HG02852 (cell line): ENCODE measurements at regions not wholly inside any gene's neighbourhood (a gene's known extent, or its start where the extent isn't known, plus 50 kb on each side); places are given as distances from the start of the nearest gene placed in this dataset.

Experiments
- ATAC-seq: cut with Tn5 transposase; IDR thresholded peaks from one replicate; pipeline ENCODE4 v1.9.1; 2021; ENCODE audit warnings: mild to moderate bottlenecking, moderate library complexity; ENCODE audit not compliant: unreplicated experiment

DNA sequence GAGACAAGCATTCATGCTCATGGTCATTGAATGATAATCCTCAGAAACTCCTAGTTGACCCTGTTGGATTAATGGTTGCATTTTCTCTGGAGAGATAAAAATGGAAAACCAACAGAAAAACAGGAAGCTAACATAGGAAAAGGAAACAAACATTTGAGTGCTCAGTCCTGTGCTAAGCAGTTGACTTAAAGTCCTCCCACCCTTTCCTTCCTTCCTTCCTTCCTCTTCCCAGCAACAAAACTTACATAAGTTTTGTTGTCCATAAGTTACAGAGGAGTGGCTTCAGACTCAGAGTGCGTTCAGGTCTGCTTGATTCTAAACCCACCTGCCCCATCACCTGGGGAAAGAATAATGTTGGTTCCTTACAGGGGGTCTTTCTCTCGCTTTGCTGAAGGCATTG, 163.8 kb upstream of the RGMA start:
- ATAC-seq, result no peak

DNA sequence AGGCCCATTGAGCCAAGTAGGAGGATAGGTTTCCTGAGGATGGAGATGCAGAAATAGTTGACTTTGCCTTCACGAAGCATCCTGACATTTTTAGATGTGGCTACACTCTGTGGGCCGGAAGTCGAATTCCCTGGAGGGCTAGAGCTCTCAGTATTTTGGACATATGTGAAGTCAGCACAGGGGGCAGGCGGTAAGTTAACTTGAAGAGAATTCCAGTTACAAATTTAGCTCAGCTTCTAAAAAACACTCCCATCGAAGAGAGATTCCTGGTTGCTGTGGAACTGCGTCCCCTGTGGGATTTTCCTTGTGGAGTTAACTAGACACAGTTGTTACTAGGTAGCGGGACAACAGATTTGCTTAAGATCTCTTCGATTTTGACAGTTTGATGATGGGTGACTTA, 161.9 kb upstream of the RGMA start:
- no peak for ATAC-seq

DNA sequence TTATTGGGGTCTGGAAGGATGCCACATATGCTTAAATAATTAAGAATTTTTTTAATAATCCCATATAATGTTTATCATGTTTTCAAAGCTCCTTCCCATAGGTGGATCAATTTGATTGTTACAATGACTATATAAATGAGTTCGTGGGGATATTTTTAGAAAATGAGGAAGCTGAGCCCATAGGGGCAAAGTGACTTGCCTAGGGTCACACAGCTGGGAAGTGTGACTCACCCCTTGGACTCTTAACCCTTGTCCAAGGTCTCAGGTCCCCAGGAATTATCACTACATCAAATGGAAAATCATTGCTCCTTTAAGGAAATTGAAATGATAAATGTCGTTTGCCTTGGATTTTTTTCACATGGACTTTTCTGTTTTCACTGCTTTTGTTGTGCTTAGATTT, 161.2 kb upstream of the RGMA start:
- no peak for ATAC-seq

DNA sequence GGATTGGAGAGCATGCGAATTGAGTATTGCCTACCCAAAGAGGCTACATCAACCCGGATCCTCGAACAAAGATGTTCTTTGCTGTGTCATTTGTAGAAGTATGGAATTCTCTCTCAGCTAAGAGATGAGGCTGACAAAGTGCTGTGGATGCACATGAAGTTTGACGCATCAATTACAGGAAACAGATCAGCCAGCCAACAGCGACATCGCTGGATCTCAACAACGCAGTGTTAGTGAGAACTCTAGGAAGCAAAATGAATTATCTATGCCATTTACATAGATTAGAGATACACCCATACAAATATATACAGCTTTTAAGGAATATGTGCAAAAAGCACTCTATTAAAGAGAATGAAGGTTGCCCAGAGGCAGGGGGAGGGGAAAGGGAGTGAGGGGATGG, 160.6 kb upstream of the RGMA start:
- ATAC-seq, result no peak

DNA sequence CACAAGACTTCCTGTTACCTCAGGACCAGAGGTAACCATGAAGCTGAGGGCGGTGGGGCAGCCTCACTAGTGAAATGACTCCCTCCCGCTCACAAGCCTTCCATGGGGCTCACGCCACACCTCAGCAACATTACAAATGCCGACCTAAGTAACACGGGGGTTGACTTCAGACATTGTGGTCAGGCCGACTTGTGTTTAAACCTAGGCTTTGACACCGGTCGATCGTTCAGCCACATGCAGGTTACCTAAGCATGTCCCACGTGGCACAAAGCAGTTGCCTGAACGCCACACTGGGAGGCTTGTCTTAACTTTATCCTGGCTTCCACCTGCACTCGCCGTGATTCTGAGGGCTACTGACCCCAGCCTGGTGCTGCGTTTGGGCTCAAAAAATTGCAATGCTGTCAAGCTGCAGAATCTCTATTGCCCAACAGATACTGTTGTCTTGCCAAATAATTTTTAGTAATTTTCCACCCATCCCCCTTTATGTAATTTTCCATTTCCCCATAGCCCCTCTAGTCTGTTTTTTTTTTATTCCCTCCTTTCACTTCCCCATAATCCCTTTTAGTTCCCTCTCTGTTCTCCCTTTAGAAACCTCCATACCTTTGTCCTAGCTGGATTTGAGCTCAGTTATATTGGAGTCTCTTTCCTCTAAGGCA, 158.6 kb upstream of the RGMA start:
- ATAC-seq, result no peak

DNA sequence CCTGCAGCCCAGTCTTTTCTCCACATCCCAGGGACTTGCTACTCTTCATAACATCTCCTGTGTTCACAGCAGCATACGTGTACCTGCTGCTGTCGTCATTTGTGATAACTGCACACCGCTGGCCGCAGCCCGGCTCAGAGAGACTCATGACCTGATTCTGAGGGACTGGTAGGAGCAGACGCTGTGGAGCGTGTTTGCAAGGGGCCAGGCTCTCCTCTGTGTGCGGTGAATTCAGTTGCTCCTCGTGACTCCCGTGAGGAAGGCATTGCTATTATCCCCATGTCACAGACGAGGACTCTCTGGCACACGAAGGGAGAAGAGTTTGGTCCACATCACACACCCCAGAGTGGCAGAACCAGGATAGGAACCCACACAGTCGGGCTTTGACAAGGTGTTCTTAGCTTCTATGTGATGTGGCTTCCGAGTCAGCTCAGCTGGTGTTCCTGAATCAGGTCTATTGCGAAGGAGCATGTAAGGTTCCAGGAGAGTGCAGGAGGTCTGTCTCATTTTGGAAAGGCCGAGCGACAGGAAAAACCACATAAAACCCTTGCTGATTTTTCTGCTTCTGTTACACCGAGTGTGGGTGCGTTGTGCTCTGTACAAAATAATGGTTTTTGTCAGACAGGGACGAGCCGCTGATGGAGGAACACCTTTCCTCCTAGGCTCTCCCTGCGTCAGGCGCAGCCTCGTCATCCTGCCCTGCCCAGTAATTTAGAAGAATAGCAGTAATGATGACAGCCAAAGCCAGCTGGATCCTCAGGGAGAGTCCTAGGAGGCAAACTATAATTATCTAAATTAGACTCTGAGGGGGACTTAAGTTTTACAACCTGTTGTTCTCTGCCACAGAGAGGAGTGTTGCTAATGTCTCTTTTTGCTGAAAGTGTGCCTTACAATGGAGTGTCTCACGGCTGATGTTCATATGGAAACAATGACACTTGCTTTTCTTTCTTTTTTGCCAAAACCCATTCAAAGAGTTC, 157.5 kb upstream of the RGMA start:
- no peak for ATAC-seq

DNA sequence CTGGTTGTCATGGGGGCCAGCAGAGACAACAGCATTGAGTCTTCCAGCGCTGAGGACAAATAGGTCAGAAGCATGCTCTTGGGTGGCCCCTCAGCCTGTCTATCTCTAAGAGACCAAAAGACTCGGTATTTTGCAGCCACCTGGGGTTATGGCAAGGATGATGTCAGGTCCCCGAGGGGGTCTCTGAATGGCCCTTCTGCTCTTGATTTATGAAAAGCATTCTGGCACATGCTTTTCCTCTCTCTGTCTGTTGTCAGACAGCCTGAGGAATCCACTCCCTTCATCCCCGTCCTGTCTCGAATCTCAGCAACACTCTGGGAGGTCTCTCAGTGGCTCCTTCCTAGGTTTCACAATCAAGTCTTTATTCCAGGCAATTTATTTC, 156.6 kb upstream of the RGMA start:
- no peak for ATAC-seq

DNA sequence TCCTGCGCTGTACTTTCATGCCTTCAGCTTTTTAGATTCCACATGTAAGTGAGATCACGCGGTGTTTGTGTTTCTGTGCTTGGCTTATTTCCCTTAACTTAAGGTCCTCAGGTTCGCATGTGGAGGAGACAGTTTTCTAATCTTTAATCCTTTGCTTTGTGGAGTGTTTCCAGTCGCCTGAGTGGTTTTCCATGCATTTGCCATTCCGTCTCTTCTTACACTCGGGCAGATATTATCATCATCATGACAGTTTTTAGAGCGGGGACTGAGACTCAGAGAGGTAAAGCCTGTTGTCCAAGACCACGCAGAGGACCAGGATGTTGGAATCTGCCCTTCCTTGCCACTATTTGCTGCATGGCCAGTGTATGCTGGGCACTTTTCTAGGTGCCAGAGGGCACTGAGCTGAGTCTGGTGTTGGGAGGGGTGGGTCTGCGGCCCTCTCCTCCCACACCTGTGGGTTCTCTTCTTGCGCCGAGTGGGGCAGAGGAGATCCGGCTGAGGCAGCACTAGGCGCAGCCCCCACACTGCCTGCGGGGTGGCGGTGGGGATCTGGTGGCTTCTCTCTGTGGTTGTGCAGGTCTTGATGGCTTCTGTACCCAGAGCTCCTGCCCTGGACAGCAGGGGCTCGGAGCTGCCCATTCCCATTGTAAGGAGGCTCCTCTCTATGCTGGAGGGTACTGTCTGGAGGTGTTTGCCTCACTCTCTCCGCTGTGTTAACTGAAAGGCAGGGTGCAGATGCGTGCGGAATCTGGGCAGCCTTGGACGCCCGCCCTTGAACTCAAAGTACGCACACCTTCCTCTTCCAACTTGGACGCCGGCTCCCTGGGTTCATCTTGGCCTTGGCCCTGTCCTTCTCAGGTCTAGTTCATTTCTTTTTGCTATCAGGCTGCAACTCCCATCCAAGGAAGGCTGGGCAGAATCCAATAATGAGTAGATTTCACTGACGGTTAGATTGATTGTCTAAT, 156.0 kb upstream of the RGMA start:
- no peak for ATAC-seq

DNA sequence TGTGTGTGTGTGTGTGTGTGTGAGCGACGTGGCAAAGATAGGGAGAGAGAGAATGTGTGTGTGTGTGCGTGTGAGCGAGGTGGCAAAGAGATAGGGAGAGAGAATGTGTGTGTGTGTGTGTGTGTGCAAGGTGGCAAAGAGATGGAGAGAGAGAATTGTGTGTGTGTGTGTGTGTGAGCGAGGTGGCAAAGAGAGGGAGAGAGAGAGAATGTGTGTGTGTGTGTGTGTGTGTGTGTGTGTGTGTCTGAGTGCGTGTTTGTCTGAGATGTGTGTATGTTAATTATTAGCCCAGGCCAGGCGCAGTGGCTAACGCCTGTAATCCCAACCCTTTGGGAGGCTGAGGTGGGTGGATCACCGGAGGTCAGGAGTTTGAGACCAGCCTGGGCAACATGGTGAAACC, 154.6 kb upstream of the RGMA start:
- ATAC-seq, result no peak

DNA sequence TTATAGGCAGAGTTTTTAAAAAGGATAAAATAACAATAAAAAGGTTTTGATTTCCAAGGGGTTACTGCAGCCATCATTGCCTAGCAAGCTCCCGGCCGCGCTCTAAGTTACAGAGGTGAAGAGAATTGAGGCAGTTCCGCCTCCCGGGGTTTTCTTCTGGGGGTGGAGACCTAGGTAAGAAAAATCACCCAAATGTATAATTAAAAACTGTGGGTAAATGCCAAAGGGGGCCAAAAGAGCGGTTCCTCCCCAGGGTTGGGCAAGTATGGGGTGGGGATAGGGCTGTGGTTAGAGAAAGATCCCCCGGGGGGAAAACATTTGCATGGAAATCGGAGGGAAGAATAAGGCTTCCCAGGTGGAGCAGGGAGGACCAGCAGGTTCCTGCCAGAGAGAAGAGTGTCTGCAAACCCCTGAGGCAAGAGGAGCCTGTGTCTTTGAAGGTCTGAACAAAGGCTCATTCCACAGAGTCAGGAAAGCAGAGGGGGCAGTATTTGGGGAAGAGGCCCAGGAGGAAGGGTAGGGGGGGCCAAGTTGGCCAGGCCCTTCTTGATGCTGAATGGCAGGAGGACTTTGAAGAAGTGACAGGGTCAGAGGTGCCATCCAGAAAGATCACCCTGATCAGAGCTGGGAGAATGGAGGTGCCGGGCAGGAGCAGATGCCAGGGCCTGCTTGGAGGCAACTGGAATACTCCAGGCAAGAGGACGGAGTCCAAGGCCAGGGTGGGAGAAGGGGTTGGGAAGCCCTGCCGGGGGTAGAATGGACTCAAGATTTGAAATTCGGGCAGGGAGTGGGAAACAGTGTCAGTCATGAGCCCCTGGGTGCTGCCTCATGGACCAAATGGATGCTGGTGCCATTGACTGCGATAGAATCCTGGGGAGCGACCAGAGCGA, 152.9 kb upstream of the RGMA start:
- ATAC-seq, result no peak

DNA sequence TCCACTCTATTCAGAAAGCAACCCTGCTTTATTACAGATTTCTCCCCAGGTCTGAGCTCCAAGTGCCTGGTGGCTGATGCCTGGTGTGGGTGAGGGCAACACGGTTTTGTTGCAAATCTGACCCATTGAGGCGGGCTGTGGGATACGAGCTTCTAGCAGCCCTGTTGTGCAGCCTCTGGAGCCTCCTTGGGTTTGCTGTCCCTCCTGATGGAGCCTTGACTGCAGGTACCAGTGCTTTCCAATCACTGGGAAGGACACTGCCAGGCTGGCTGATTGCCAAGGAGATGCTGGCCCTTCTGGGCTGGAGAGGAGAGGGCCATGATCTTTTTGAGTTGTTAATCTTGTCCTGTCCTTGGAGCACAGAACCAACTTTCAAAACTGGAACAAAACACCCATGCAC, 151.0 kb upstream of the RGMA start:
- ATAC-seq, result no peak

DNA sequence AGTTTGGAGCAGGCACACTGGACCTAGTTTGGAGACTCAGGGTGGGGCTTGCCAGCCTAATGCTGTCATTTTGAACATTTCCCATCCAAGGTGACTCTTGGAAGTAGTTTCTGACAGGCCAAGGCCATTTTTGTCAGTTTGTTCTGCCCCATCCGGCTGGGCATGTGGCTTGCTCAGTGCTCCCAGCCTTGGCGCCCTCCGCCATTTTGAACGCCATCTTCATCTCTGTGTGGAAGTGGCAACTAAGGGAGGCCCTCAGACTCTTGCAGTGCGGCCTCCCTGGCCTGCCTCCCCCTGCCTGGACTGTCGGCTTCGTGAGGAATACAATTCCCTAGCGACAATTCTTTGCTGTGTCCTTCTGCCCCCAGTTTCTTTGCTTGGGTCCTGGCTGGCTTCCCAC, 150.6 kb upstream of the RGMA start:
- ATAC-seq, result no peak

DNA sequence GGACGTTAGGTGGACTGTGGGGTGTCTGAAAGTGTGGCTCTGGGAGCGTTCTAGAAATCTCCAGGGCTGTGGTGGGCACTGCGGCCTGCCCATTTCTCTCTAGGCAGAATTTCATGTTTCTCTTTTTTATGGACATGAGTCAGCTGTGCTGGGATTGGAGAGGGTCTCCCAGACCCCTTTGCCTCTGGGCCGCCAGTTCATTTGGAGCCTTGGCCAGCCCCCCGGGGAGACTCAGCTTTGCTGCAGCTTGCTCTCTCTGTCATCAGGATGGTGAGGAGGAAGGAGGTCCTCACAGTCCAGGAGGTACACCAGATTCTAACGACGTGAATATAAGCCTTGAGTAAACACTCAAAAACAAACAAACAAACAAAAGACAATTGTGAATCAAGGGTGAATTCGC, 149.6 kb upstream of the RGMA start:
- no peak for ATAC-seq

DNA sequence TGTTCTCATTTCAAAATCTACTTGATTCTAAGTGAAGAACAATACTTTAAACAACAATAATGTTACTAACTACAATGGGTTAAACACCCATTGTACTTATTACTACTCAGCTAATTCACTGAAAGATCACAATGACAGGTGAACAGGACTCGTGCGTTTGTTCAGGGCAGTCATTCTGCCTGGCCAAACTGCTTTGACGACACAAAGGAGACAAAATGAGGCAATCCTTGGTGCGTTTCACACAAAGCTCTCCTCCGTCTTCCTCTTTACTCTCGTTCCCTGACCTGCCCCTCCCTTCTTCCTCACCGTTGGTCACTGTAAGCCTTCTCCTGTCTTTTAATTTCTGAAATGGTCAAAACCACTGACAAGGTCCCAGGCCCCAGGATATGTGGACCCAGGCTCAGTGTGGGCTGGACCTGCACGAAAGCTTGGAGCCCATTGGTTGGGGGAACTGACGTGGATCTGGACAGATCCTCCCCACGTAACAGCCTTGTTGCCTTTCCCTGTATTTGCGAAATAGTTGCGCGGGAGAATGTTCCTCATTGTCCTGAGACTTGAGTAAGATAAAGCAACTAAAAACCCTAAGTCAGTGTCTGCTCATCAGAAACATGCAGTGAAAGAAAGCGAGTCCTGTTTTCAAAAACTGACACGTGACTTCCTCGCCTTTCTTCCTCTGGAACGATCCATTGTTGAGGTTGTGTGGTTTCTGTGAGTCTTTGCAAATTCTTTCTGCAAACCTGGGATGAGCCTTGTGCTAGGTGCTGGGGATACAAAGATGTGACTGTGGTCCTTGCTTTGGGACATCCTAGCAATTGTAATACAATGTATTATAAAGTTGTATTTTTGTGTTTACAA, 147.1 kb upstream of the RGMA start:
- no peak for ATAC-seq

DNA sequence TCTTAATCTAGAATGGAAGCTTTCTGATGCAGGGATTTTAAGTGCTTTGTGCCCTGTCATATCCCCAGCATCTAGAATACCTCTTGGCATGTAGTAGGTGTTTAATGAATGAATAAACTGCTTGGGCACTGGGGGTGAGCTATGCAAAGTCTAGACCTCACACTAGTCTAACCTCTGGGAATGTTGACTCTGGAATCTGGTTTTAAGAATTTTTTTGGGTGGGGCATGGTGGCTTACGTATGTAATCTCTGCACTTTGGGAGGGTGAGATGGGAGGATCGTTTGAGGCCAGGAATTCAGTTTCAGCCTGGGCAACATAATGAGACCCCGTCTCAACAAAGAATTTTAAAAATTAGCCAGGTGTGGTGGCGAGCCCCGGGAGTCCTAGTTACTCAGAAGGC, 146.3 kb upstream of the RGMA start:
- no peak for ATAC-seq

DNA sequence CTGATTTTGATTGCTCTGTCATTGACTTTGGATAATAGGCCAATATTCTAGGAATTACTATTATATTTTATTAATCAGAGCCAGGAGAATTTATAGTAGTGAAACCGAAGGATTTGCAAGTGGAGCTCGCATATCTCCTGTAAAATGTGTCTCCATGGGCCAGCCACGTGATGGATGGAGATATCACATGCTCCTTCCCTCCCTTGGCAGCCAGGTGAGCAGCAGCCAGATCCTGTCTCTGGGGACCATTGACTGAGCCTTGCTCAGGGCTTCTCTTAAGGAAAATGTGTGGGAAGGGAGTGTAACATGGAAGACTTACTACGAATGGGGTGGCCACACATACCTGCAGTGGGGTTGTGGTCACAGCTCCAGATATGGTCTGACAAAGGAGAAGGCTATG, 144.7 kb upstream of the RGMA start:
- no peak for ATAC-seq

DNA sequence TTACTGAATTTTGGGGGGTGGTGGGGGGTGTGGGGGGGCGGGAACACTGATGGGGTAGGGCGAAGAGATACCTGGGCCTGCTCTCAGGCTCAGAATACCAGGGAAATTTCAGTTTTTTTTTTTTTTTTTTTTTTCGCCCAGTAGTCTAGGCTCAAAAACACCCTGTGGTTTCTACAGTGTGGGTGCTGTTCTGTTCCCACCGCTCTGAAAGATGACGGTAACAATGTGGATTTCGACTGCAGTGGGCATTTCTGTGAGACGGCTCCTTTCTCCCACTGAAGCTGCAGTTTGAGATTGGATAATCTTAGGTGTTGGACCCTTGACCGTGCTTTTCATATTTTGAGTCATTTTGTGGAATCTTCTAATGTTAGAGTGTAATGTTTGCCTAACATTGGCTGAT, 143.8 kb upstream of the RGMA start:
- no peak for ATAC-seq

DNA sequence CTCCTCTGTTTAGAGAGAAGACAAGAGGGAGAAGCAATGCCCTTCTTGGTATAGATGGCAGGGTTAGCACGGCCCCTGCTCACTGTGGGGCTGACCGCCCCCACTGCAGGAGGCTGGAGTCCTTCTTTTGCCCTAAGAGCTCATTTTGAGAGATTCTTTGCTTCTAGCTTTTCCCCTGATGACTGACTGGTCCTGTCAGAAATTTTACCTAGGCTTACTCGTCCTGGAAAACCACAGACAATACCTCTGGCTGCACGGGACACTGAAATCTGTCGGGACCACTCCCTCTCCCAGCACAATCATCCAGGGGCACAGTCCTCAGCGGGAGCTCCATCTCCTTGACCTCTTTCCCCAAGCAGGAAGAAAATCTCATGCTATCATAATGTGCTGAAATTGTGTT, 143.0 kb upstream of the RGMA start:
- no peak for ATAC-seq

DNA sequence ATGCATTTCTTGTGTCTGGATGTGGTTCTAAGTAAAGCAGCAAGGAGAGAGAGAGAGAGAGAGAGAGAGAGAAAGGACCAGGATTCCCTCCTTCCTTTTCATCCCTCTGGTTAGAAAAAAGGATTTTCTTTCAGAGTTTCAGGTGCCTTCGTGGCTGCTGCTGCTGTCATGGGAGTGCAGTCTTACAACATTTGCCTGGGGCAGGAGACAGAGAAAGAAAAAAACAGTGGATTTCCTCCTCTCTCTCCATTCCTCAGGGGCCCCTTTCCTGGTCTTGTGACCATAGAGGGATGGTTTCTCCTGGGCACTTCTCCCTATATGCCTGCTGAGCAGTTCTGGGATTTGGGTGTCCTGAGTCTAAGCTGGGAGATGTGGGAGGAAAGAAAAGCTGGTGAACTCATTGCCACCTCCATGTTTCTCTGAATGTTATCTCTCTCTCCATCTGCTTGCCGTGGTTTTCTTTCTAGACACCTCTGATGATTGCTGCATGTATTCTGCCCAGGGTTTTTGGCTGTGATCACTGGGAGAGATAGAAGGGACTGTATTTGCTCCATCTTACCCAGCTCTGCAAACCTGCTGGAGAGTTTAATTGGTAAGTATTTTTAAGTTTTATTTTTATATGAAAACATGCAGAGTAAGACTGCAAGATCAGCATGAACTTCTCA, 142.4 kb upstream of the RGMA start:
- no peak for ATAC-seq
